C4-2B (cell line): ENCODE measurements at regions not wholly inside any gene's neighbourhood (a gene's known extent, or its start where the extent isn't known, plus 50 kb on each side); places are given as distances from the start of the nearest gene placed in this dataset.
"Not testable (repeated sequence)": the region's sequence is repeated elsewhere in the genome, so short reads cannot be mapped to it uniquely, and the experiment has no call there.

Source experiments
- H3K27ac ChIP-seq: fragments of 450-650 bp; 2 replicates; pipeline ENCODE4 v1.5.1; 2017
- ZFX ChIP-seq: fragments of 450-650 bp; IDR thresholded peaks from 2 replicates; pipeline ENCODE4 v1.6.1; 2017
- TF ChIP-seq, protein P1 (sequence below): fragments of 450-650 bp; conservative IDR thresholded peaks from 2 replicates; pipeline ENCODE4 v1.5.1; 2017; ENCODE audit warnings: mild to moderate bottlenecking

DNA sequence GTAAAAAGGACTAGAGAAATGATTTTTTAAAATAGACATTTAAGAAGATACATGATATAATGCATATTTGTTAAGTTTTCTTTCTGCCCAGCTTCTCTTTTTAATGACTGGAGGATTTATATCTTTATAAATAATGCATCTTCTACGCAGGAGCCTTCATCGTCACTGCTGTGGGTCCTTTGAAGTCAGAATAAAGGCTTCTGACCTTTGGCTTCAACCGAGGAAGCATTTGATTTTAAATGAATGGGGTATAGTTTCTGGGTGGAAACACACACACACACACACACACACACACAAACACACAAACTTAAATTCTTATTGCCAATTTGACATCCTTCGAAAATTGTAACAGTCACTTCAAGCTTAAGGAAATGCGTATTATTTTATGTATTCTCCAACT, 690.9 kb downstream of the BRINP3 start:
- TF ChIP-seq, protein P1, sequence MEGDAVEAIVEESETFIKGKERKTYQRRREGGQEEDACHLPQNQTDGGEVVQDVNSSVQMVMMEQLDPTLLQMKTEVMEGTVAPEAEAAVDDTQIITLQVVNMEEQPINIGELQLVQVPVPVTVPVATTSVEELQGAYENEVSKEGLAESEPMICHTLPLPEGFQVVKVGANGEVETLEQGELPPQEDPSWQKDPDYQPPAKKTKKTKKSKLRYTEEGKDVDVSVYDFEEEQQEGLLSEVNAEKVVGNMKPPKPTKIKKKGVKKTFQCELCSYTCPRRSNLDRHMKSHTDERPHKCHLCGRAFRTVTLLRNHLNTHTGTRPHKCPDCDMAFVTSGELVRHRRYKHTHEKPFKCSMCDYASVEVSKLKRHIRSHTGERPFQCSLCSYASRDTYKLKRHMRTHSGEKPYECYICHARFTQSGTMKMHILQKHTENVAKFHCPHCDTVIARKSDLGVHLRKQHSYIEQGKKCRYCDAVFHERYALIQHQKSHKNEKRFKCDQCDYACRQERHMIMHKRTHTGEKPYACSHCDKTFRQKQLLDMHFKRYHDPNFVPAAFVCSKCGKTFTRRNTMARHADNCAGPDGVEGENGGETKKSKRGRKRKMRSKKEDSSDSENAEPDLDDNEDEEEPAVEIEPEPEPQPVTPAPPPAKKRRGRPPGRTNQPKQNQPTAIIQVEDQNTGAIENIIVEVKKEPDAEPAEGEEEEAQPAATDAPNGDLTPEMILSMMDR = no peak
- no peak overlapping the region for H3K27ac ChIP-seq

GRCh38 chr1:189787201-189787600, 690.5 kb downstream of the BRINP3 start:
- TF ChIP-seq, protein P1 = no peak
- TF ChIP-seq ZFX = no peak
- H3K27ac ChIP-seq = no peak overlapping the region

- H3K27ac ChIP-seq = no peak overlapping the region
- TF ChIP-seq, protein P1 = no peak
These were observed 687.3 kb downstream of the BRINP3 start for GRCh38 chr1:189790335-189790734.

GRCh38 chr1:189803364-189803763, 674.3 kb downstream of the BRINP3 start:
- TF ChIP-seq, protein P1 = no peak
- TF ChIP-seq ZFX = no peak
- no peak overlapping the region for H3K27ac ChIP-seq

DNA sequence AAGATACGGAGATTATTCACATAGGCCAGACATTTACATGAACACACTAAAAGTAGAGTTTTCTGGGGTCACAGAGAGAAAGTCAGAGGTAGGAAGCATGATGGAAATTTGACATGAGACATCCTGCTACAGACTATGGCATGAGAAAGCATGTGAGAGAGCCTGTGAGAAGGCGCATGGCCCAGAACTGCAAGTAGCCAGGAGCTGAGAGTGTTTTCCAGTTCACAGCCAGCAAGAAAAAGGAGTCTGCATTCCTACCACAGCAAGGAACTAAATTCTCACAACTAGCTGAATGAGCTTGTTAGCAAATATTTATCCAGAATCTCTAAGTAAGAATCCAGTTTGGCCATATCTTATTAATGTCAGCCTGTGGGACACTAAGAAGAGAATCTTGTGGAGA, 673.3 kb downstream of the BRINP3 start:
- H3K27ac ChIP-seq = no peak overlapping the region
- TF ChIP-seq ZFX = no peak
- TF ChIP-seq, protein P1 = no peak

GRCh38 chr1:189805735-189806134, 671.9 kb downstream of the BRINP3 start:
- no peak overlapping the region for H3K27ac ChIP-seq
- TF ChIP-seq, protein P1 = no peak
- no peak for TF ChIP-seq ZFX

DNA sequence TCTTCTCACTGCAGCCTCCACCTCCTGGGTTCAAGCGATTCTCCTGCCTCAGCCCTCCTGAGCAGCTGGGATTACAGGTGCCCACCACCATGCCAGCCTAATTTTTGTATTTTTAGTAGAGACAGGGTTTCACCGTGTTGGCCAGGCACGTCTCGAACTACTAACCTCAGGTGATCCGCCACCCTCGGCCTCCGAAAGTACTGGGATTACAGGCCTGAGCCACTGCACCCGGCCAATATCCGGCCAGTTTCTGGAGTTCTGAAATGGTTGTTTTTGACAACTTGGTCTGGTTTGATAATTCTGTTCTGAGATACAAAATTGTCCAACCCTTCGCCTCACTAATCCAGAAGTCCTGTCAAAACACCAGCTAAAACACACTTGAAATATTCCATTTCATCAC, 667.0 kb downstream of the BRINP3 start:
- H3K27ac ChIP-seq = not testable (repeated sequence)

- no peak overlapping the region for H3K27ac ChIP-seq
- TF ChIP-seq, protein P1 = no peak
- no peak for TF ChIP-seq ZFX
These were observed 665.7 kb downstream of the BRINP3 start for GRCh38 chr1:189811960-189812359.
